GM18870 (cell line): ENCODE measurements at regions not wholly inside any gene's neighbourhood (a gene's known extent, or its start where the extent isn't known, plus 50 kb on each side); places are given as distances from the start of the nearest gene placed in this dataset.
A peak's percentile ranks its signal among the peaks of the same experiment; 100 is the strongest.
"Not testable (repeated sequence)": the region's sequence is repeated elsewhere in the genome, so short reads cannot be mapped to it uniquely, and the experiment has no call there.

Experiments used
- ATAC-seq: cut with Tn5 transposase; IDR thresholded peaks from one replicate; pipeline ENCODE4 v1.9.1; 2021; ENCODE audit warnings: moderate library complexity; ENCODE audit not compliant: unreplicated experiment

GRCh38 chr13:71018544-71018943 lies 848.5 kb downstream of the DACH1 start:
- no peak for ATAC-seq

- no peak for ATAC-seq
These were observed 849.4 kb downstream of the DACH1 start for GRCh38 chr13:71017607-71018006.

GRCh38 chr13:71015516-71015915 lies 851.5 kb downstream of the DACH1 start:
- no peak for ATAC-seq

- no peak for ATAC-seq
These were observed 852.0 kb downstream of the DACH1 start for GRCh38 chr13:71015021-71015420.

GRCh38 chr13:71005919-71006318 lies 861.1 kb downstream of the DACH1 start:
- ATAC-seq: no peak

- no peak for ATAC-seq
These were observed 871.7 kb downstream of the DACH1 start for GRCh38 chr13:70995338-70995737.

- no peak for ATAC-seq
These were observed 872.8 kb downstream of the DACH1 start for GRCh38 chr13:70994191-70994590.

- no peak for ATAC-seq
These were observed 878.8 kb upstream of the KLHL1 start for GRCh38 chr13:70987043-70987442.

GRCh38 chr13:70985371-70985770 lies 877.1 kb upstream of the KLHL1 start:
- no peak for ATAC-seq

GRCh38 chr13:70981219-70981618 lies 873.0 kb upstream of the KLHL1 start:
- ATAC-seq: not testable (repeated sequence)

- ATAC-seq: no peak
These were observed 861.1 kb upstream of the KLHL1 start for GRCh38 chr13:70969321-70969720.

- no peak for ATAC-seq
These were observed 859.3 kb upstream of the KLHL1 start for GRCh38 chr13:70967564-70967963.

- ATAC-seq: no peak
These were observed 856.6 kb upstream of the KLHL1 start for GRCh38 chr13:70964874-70965273.

- ATAC-seq: no peak
These were observed 855.9 kb upstream of the KLHL1 start for GRCh38 chr13:70964124-70964523.

- peak; percentile 59 for ATAC-seq
These were observed 852.7 kb upstream of the KLHL1 start for GRCh38 chr13:70960841-70961443.

- ATAC-seq: no peak
These were observed 851.0 kb upstream of the KLHL1 start for GRCh38 chr13:70959035-70959775.

GRCh38 chr13:70955887-70956286 lies 847.6 kb upstream of the KLHL1 start:
- no peak for ATAC-seq

- no peak for ATAC-seq
These were observed 842.4 kb upstream of the KLHL1 start for GRCh38 chr13:70950664-70951063.

- ATAC-seq: no peak
These were observed 837.3 kb upstream of the KLHL1 start for GRCh38 chr13:70945506-70945905.

GRCh38 chr13:70941454-70941853 lies 833.2 kb upstream of the KLHL1 start:
- no peak for ATAC-seq

GRCh38 chr13:70938462-70938861 lies 830.2 kb upstream of the KLHL1 start:
- no peak for ATAC-seq

- no peak for ATAC-seq
These were observed 824.3 kb upstream of the KLHL1 start for GRCh38 chr13:70932511-70932910.
